ENCODE measurements at regions not wholly inside any gene's neighbourhood (a gene's known extent, or its start where the extent isn't known, plus 50 kb on each side); places are given as distances from the start of the nearest gene placed in this dataset.

GRCh38 chr5:138661291-138661960 lies 86.2 kb upstream of the HSPA9 start:
- H3K9me3 Mint-ChIP-seq (ENCODE audit: unreplicated experiment) = no peaks in the 10 kb centered on the region
- no peaks in the 10 kb centered on the region for H3K36me3 Mint-ChIP-seq (ENCODE audit: low read depth, unreplicated experiment)
- DNase-seq (ENCODE audit: low spot score) = no peak
- no peak overlapping the region for H3K27ac Mint-ChIP-seq (ENCODE audit: unreplicated experiment)
- H3K4me1 Mint-ChIP-seq (ENCODE audit: unreplicated experiment) = peaks cover 9% of the 10 kb centered on the region
- no peak for TF ChIP-seq CTCF (IDR thresholded peaks at IDR 0.05; ENCODE audit: unreplicated experiment)
- peaks cover 5% of the 10 kb centered on the region for H3K27me3 Mint-ChIP-seq (ENCODE audit: unreplicated experiment)
- no peak overlapping the region for H3K4me3 Mint-ChIP-seq (ENCODE audit: unreplicated experiment)

- Mint-ChIP-seq H3K36me3 (ENCODE audit: low read depth, unreplicated experiment) (no peaks in the 10 kb centered on the region), H3K27me3 (ENCODE audit: unreplicated experiment) (peaks cover 5% of the 10 kb centered on the region), H3K9me3 (ENCODE audit: unreplicated experiment) (no peaks in the 10 kb centered on the region), H3K4me3 (ENCODE audit: unreplicated experiment) (no peak overlapping the region), H3K27ac (ENCODE audit: unreplicated experiment) (no peak overlapping the region), H3K4me1 (ENCODE audit: unreplicated experiment) (peaks cover 9% of the 10 kb centered on the region)
- no peak for TF ChIP-seq CTCF (IDR thresholded peaks at IDR 0.05; ENCODE audit: unreplicated experiment)
- DNase-seq (ENCODE audit: low spot score) = no peak
Measured at GRCh38 chr5:138660051-138660572, 84.9 kb upstream of the HSPA9 start.

- TF ChIP-seq CTCF (IDR thresholded peaks at IDR 0.05; ENCODE audit: unreplicated experiment) = no peak
- Mint-ChIP-seq H3K9me3 (ENCODE audit: unreplicated experiment) (no peaks in the 10 kb centered on the region), H3K27ac (ENCODE audit: unreplicated experiment) (no peak overlapping the region), H3K4me1 (ENCODE audit: unreplicated experiment) (peaks cover 6% of the 10 kb centered on the region), H3K4me3 (ENCODE audit: unreplicated experiment) (no peak overlapping the region), H3K27me3 (ENCODE audit: unreplicated experiment) (peaks cover 5% of the 10 kb centered on the region), H3K36me3 (ENCODE audit: low read depth, unreplicated experiment) (no peaks in the 10 kb centered on the region)
- DNase-seq (ENCODE audit: low spot score) = no peak
Measured at GRCh38 chr5:138659561-138659960, 84.4 kb upstream of the HSPA9 start.

- TF ChIP-seq CTCF (IDR thresholded peaks at IDR 0.05; ENCODE audit: unreplicated experiment) = no peak
- Mint-ChIP-seq H3K36me3 (ENCODE audit: low read depth, unreplicated experiment) (no peaks in the 10 kb centered on the region), H3K9me3 (ENCODE audit: unreplicated experiment) (no peaks in the 10 kb centered on the region), H3K4me1 (ENCODE audit: unreplicated experiment) (peaks cover 4% of the 10 kb centered on the region), H3K27me3 (ENCODE audit: unreplicated experiment) (peaks cover 5% of the 10 kb centered on the region), H3K27ac (ENCODE audit: unreplicated experiment) (no peak overlapping the region), H3K4me3 (ENCODE audit: unreplicated experiment) (no peak overlapping the region)
- no peak for DNase-seq (ENCODE audit: low spot score)
Measured at GRCh38 chr5:138659121-138659520, 83.9 kb upstream of the HSPA9 start.

GRCh38 chr5:138658676-138659075 lies 83.5 kb upstream of the HSPA9 start:
- H3K9me3 Mint-ChIP-seq (ENCODE audit: unreplicated experiment) = no peaks in the 10 kb centered on the region
- TF ChIP-seq CTCF (IDR thresholded peaks at IDR 0.05; ENCODE audit: unreplicated experiment) = no peak
- H3K4me1 Mint-ChIP-seq (ENCODE audit: unreplicated experiment) = peaks cover 3% of the 10 kb centered on the region
- no peak overlapping the region for H3K4me3 Mint-ChIP-seq (ENCODE audit: unreplicated experiment)
- no peak for DNase-seq (ENCODE audit: low spot score)
- no peaks in the 10 kb centered on the region for H3K36me3 Mint-ChIP-seq (ENCODE audit: low read depth, unreplicated experiment)
- peaks cover 5% of the 10 kb centered on the region for H3K27me3 Mint-ChIP-seq (ENCODE audit: unreplicated experiment)
- no peak overlapping the region for H3K27ac Mint-ChIP-seq (ENCODE audit: unreplicated experiment)

All from endothelial cell (in vitro differentiated cells).